Panc1 (cell line): ENCODE measurements at regions not wholly inside any gene's neighbourhood (a gene's known extent, or its start where the extent isn't known, plus 50 kb on each side); places are given as distances from the start of the nearest gene placed in this dataset.

ENCODE experiments used
- ATAC-seq: fragments of 200-7000 bp; cut with Tn5 transposase; 2 replicates; pipeline ENCODE4 v1.9.1; 2020; ENCODE audit warnings: mild to moderate bottlenecking, moderate library complexity
- BruUV-seq: library from RNA; stranded (reverse); fragments of 400-500 nt; replicated peaks from 2 replicates; lab custom pipeline; 2021; lab: Mats Ljungman, UMichigan
- CTCF ChIA-PET: fragments of 300-600 bp; sonication (Branson Sonifier 250); formaldehyde crosslinking; loops from one replicate; lab custom pipeline; 2022; ENCODE audit warnings: antibody characterized with exemption; lab: Charles Lee
- POLR2A ChIA-PET: fragments of 300-600 bp; sonication (Branson Sonifier 250); formaldehyde crosslinking; loops from one replicate; lab custom pipeline; 2022; ENCODE audit warnings: antibody characterized with exemption; lab: Charles Lee
- DNase-seq: peaks from one replicate; pipeline ENCODE4 v3.0.0-alpha.2; 2010; ENCODE audit warnings: low read depth, low spot score
- H3K27ac ChIP-seq: 2 replicates; pipeline ENCODE4 v1.5.1; 2011; ENCODE audit warnings: mild to moderate bottlenecking, low read length, inconsistent platforms
- H3K27me3 ChIP-seq: fragments of 200-500 bp; sonication (Bioruptor generic); 2 replicates; pipeline ENCODE4 v1.6.0; 2014; ENCODE audit warnings: low read length, inconsistent platforms; ENCODE audit not compliant: control insufficient read depth, insufficient read depth
- H3K36me3 ChIP-seq: fragments of 200-500 bp; sonication (Bioruptor generic); 2 replicates; pipeline ENCODE4 v1.5.1; 2014; ENCODE audit warnings: inconsistent platforms, mild to moderate bottlenecking, low read length, moderate library complexity; ENCODE audit not compliant: control insufficient read depth, insufficient read depth
- H3K4me1 ChIP-seq: 2 replicates; pipeline ENCODE4 v1.5.1; 2011; ENCODE audit warnings: inconsistent platforms, mild to moderate bottlenecking, low read length, moderate library complexity; ENCODE audit not compliant: control insufficient read depth, insufficient read depth
- H3K4me3 ChIP-seq, 2 experiments: 2 replicates each; pipeline ENCODE4 v1.5.1; 2011 to 2012; ENCODE audit warnings: low read depth in 2 of 2, low read length in 2 of 2, mild to moderate bottlenecking in 2 of 2, inconsistent platforms in 1 of 2, moderate library complexity in 1 of 2
- H3K9me3 ChIP-seq: fragments of 200-500 bp; sonication (Bioruptor generic); 2 replicates; pipeline ENCODE4 v1.5.1; 2014; ENCODE audit warnings: low read depth, mild to moderate bottlenecking, inconsistent platforms, low read length, moderate library complexity; ENCODE audit not compliant: control insufficient read depth, insufficient read depth
- POLR2AphosphoS5 ChIP-seq: IDR thresholded peaks from 2 replicates; pipeline ENCODE4 v1.6.1; 2012; ENCODE audit warnings: mild to moderate bottlenecking, low read depth, low read length, moderate library complexity
- SIN3A ChIP-seq: IDR thresholded peaks from 2 replicates; pipeline ENCODE4 v1.6.1; 2012; ENCODE audit warnings: low read depth, mild to moderate bottlenecking, low read length, moderate library complexity, borderline replicate concordance; ENCODE audit not compliant: insufficient read depth
- TCF7L2 ChIP-seq: IDR thresholded peaks from 2 replicates; pipeline ENCODE4 v1.6.1; 2011; ENCODE audit warnings: mild to moderate bottlenecking, low read depth, low read length, inconsistent platforms
- in situ Hi-C: cut with HindIII; loops from 2 replicates; pipeline ENCODE4 v1.10.0; 2016; ENCODE audit warnings: low sequenced_read_pairs, low pct_unique_long_range_greater_than_20kb
- intact Hi-C: fragments of 100-400 bp; cut with micrococcal nuclease; formaldehyde crosslinking; loops from one replicate; pipeline ENCODE4 v1.10.0; 2022; ENCODE audit not compliant: unreplicated experiment
- TF ChIP-seq, protein P1 (sequence below): fragments of 450-650 bp; IDR thresholded peaks from 2 replicates; pipeline ENCODE4 v1.5.1; 2017; ENCODE audit warnings: mild to moderate bottlenecking
- TF ChIP-seq, protein P2 (sequence below), 2 experiments: IDR thresholded peaks; 2 replicates each; pipeline ENCODE4 v1.6.1; 2011 to 2012; ENCODE audit warnings: low read depth in 2 of 2, control low read depth in 1 of 2, low read length in 1 of 2, mild to moderate bottlenecking in 1 of 2, moderate library complexity in 1 of 2; ENCODE audit not compliant: insufficient read depth in 1 of 2

DNA sequence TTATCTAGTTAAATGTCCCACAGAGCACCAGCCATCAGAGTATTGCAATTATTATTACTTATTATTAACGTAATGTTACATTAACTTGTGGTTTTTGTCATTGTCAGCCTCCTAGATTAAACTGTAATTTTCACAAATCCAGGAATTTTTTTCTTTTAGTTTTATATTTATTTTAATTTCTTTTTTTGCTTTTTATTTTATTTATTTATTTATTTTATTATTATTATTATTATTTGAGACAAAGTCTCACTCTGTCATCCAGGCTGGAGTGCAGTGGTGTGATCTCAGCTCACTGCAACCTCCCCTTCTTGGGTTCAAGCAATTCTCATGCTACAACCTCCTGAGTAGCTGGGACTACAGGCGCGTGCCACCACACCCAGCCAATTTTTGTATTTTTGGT is 202.9 kb upstream of the LUZP2 start:
- no TSS peak for BruUV-seq
- intact Hi-C loops: no loop called here
- no peaks in the 10 kb centered on the region for H3K36me3 ChIP-seq
- POLR2A ChIA-PET: no interaction called here
- in situ Hi-C loops: no loop called here
- CTCF ChIA-PET: no interaction called here
- no peak overlapping the region for H3K4me3 ChIP-seq
- TF ChIP-seq POLR2AphosphoS5: no peak
- TF ChIP-seq TCF7L2: no peak
- TF ChIP-seq, protein P1, sequence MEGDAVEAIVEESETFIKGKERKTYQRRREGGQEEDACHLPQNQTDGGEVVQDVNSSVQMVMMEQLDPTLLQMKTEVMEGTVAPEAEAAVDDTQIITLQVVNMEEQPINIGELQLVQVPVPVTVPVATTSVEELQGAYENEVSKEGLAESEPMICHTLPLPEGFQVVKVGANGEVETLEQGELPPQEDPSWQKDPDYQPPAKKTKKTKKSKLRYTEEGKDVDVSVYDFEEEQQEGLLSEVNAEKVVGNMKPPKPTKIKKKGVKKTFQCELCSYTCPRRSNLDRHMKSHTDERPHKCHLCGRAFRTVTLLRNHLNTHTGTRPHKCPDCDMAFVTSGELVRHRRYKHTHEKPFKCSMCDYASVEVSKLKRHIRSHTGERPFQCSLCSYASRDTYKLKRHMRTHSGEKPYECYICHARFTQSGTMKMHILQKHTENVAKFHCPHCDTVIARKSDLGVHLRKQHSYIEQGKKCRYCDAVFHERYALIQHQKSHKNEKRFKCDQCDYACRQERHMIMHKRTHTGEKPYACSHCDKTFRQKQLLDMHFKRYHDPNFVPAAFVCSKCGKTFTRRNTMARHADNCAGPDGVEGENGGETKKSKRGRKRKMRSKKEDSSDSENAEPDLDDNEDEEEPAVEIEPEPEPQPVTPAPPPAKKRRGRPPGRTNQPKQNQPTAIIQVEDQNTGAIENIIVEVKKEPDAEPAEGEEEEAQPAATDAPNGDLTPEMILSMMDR: no peak
- TF ChIP-seq, protein P2, sequence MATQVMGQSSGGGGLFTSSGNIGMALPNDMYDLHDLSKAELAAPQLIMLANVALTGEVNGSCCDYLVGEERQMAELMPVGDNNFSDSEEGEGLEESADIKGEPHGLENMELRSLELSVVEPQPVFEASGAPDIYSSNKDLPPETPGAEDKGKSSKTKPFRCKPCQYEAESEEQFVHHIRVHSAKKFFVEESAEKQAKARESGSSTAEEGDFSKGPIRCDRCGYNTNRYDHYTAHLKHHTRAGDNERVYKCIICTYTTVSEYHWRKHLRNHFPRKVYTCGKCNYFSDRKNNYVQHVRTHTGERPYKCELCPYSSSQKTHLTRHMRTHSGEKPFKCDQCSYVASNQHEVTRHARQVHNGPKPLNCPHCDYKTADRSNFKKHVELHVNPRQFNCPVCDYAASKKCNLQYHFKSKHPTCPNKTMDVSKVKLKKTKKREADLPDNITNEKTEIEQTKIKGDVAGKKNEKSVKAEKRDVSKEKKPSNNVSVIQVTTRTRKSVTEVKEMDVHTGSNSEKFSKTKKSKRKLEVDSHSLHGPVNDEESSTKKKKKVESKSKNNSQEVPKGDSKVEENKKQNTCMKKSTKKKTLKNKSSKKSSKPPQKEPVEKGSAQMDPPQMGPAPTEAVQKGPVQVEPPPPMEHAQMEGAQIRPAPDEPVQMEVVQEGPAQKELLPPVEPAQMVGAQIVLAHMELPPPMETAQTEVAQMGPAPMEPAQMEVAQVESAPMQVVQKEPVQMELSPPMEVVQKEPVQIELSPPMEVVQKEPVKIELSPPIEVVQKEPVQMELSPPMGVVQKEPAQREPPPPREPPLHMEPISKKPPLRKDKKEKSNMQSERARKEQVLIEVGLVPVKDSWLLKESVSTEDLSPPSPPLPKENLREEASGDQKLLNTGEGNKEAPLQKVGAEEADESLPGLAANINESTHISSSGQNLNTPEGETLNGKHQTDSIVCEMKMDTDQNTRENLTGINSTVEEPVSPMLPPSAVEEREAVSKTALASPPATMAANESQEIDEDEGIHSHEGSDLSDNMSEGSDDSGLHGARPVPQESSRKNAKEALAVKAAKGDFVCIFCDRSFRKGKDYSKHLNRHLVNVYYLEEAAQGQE (IDR thresholded peaks at IDR 0.05; ENCODE audit: insufficient read depth in 1 of 2, low read depth in 2 of 2, low read length in 1 of 2): no peak
- TF ChIP-seq SIN3A: no peak
- ATAC-seq (no peak), DNase-seq (no peak)
- H3K27ac ChIP-seq: no peak overlapping the region
- no peaks in the 10 kb centered on the region for H3K9me3 ChIP-seq
- no peaks in the 10 kb centered on the region for H3K27me3 ChIP-seq
- H3K4me1 ChIP-seq: no peaks in the 10 kb centered on the region

DNA sequence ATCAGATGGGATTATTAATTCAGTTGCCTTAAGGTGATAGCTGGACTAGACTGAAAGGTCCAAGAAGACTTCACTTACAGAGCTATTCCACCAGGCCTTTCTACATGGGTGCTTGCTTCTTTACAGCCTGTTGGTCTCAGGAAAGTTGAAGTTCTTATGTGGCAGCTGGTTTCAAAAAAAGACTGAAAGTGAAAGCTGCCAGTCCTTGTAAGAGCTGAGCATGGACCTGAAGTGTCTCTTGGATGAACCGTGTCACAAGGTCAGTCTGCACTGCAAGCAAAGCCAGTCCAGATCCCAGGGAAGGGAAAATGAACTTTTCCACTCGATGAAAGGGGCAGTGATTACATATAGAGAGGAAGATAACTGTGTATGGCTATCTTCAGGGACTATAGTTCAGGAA is 201.5 kb upstream of the LUZP2 start:
- no TSS peak for BruUV-seq
- DNase-seq: no peak
- intact Hi-C loops: no loop called here
- no peak for ATAC-seq
- H3K4me3 ChIP-seq: no peak overlapping the region
- H3K9me3 ChIP-seq: no peaks in the 10 kb centered on the region
- in situ Hi-C loops: no loop called here
- no peaks in the 10 kb centered on the region for H3K27me3 ChIP-seq
- ChIA-PET POLR2A (no interaction called here), CTCF (no interaction called here)
- TF ChIP-seq SIN3A: no peak
- TF ChIP-seq TCF7L2: no peak
- TF ChIP-seq, protein P2 (IDR thresholded peaks at IDR 0.05; ENCODE audit: insufficient read depth in 1 of 2, low read depth in 2 of 2, low read length in 1 of 2): no peak
- TF ChIP-seq, protein P1: no peak
- no peaks in the 10 kb centered on the region for H3K36me3 ChIP-seq
- H3K27ac ChIP-seq: no peak overlapping the region
- H3K4me1 ChIP-seq: no peaks in the 10 kb centered on the region
